ENCODE measurements at regions not wholly inside any gene's neighbourhood (a gene's known extent, or its start where the extent isn't known, plus 50 kb on each side); places are given as distances from the start of the nearest gene placed in this dataset.

- FAIRE-seq, result no peak
- Histone ChIP-seq H3K27me3 (replicated peaks in 1 of 4; ENCODE audit: control insufficient read depth in 3 of 4, extremely low read depth in 1 of 4, insufficient read depth in 3 of 4, low read length in 3 of 4) (no peaks in the 10 kb centered on the region), H4K20me1 (replicated peaks in 1 of 2; ENCODE audit: control insufficient read depth in 1 of 2, insufficient read depth in 2 of 2, low read length in 2 of 2) (peaks cover 5 to 20% of the 10 kb centered on the region in 2 experiments), H2BK5ac (ENCODE audit: low read depth, low read length) (no peak overlapping the region), H3K9me3 (ENCODE audit: insufficient read depth in 2 of 2, low read depth in 1 of 2, low read length in 1 of 2) (no peaks in the 10 kb centered on the region), H3K36me3 (ENCODE audit: control insufficient read depth in 2 of 4, insufficient read depth in 4 of 4, low read length in 3 of 4) (peaks cover 7 to 68% (median 30%) of the 10 kb centered on the region in 4 experiments; a peak in 7 of 8 replicates), H4K8ac (ENCODE audit: extremely low read depth, insufficient read depth, low read length) (no peak overlapping the region), H2BK15ac (ENCODE audit: low read length) (no peak overlapping the region), H3K4me3 (ENCODE audit: extremely low read depth in 1 of 4, insufficient read depth in 2 of 4, low read depth in 3 of 4, low read length in 4 of 4) (no peak overlapping the region), H2BK12ac (ENCODE audit: low read depth, low read length) (no peak overlapping the region), H3K56ac (replicated peaks; ENCODE audit: insufficient read length, low read depth, low read length) (no peak overlapping the region), H2AK5ac (ENCODE audit: low read depth, low read length) (no peak overlapping the region), H3K4me1 (replicated peaks in 1 of 4; ENCODE audit: control insufficient read depth in 3 of 4, insufficient read depth in 4 of 4, low read length in 3 of 4) (peaks cover 0 to 7% (median 2%) of the 10 kb centered on the region in 4 experiments; a peak in 3 of 7 replicates), H3K9ac (replicated peaks in 1 of 4; ENCODE audit: extremely low read depth in 1 of 4, low read depth in 3 of 4, low read length in 3 of 4) (no peak overlapping the region), H2AFZ (ENCODE audit: low read length) (no peak overlapping the region), H3K23ac (ENCODE audit: insufficient read length) (no peak overlapping the region), H3K14ac (ENCODE audit: insufficient read length) (no peak overlapping the region), H3K4me2 (ENCODE audit: insufficient read depth in 1 of 2, low read depth in 2 of 2, low read length in 2 of 2) (no peak overlapping the region), H3K18ac (ENCODE audit: extremely low read depth, low read length) (no peak overlapping the region), H3K79me2 (ENCODE audit: control insufficient read depth in 1 of 2, insufficient read depth in 2 of 2, low read length in 2 of 2) (peaks cover 4 to 26% of the 10 kb centered on the region in 2 experiments; a peak in 3 of 4 replicates), H4K91ac (replicated peaks; ENCODE audit: insufficient read length, low read length) (no peak overlapping the region), H3K4ac (replicated peaks; ENCODE audit: insufficient read length, low read depth, low read length) (no peak overlapping the region), H3K27ac (ENCODE audit: low read depth, low read length) (no peak overlapping the region), H2BK120ac (replicated peaks; ENCODE audit: low read depth, low read length) (no peak overlapping the region), H3K79me1 (ENCODE audit: low read depth, low read length) (no peaks in the 10 kb centered on the region), H2BK20ac (ENCODE audit: low read length) (no peak overlapping the region), H4K5ac (ENCODE audit: insufficient read length, low read depth, low read length) (no peak overlapping the region), H3K23me2 (ENCODE audit: low read depth, low read length) (no peaks in the 10 kb centered on the region; the same call in 1 of the 2 replicates)
- DNase-seq (ENCODE audit: low read depth in 1 of 2, low spot score in 2 of 2), result no peak
- WGBS, 2 experiments (ENCODE audit: extremely low coverage in 1 of 2, insufficient coverage in 1 of 2, insufficient read length in 1 of 2, insufficient replicate concordance in 2 of 2, low coverage in 1 of 2, low lambda C conversion rate in 2 of 2, missing lambda C conversion rate in 1 of 2), result 85% methylated on average over 3 of the region's 3 CpGs; no CpG with 5 or more reads in 1 of the 2 experiments
- ChIA-PET CTCF (ENCODE audit: partially characterized antibody) (no interaction called here), POLR2A (ENCODE audit: partially characterized antibody) (no interaction called here)
- no peak for TF ChIP-seq CTBP2 (IDR thresholded peaks at IDR 0.05; ENCODE audit: borderline replicate concordance, insufficient read depth, insufficient read length, low read length)
- TF ChIP-seq TBP (IDR thresholded peaks at IDR 0.05; ENCODE audit: low read depth, low read length), result no peak
- no peak for TF ChIP-seq KDM4A (IDR thresholded peaks at IDR 0.05; ENCODE audit: low read depth, low read length, severe bottlenecking)
- TF ChIP-seq HDAC6 (IDR thresholded peaks at IDR 0.05; ENCODE audit: low read depth, low read length), result no peak
- no peak for TF ChIP-seq ASH2L (IDR thresholded peaks at IDR 0.05; ENCODE audit: low read length)
- TF ChIP-seq FOSL1 (IDR thresholded peaks at IDR 0.05; ENCODE audit: insufficient read depth, low read depth, low read length), result no peak
- no peak for TF ChIP-seq CBX5 (IDR thresholded peaks at IDR 0.05; ENCODE audit: low read depth, low read length)
- TF ChIP-seq BCL11A (IDR thresholded peaks at IDR 0.05; ENCODE audit: low read depth in 2 of 2, low read length in 2 of 2), result no peak
- no peak for TF ChIP-seq KDM1A (IDR thresholded peaks at IDR 0.05; ENCODE audit: borderline replicate concordance, low read length)
- TF ChIP-seq EGR1 (IDR thresholded peaks at IDR 0.05; ENCODE audit: borderline replicate concordance, low read depth, low read length), result no peak
- no peak for TF ChIP-seq CEBPB (IDR thresholded peaks at IDR 0.05; ENCODE audit: low read depth, low read length)
These were observed 249.4 kb downstream of the DHX15 start for GRCh38 chr4:24334906-24335305.
